CD14-positive monocyte (primary cell): ENCODE measurements at regions not wholly inside any gene's neighbourhood (a gene's known extent, or its start where the extent isn't known, plus 50 kb on each side); places are given as distances from the start of the nearest gene placed in this dataset.

ENCODE experiments used
- DNase-seq, 3 donors: peaks; one replicate each; pipeline ENCODE4 v3.0.0-alpha.2; 2011 to 2022
- H2AFZ ChIP-seq: 2 replicates; pipeline ENCODE4 v1.6.0; 2012; ENCODE audit warnings: mild to moderate bottlenecking, low read depth, low read length, inconsistent platforms; ENCODE audit not compliant: insufficient read depth, poor library complexity, severe bottlenecking
- H3K27ac ChIP-seq, 2 donors: 1 replicate in 1 of 2; 2 replicates in 1 of 2; pipeline ENCODE4 v1.5.1; 2012 to 2013; ENCODE audit warnings: low read length in 2 of 2, control low read depth in 1 of 2, inconsistent platforms in 1 of 2, low read depth in 1 of 2, mild to moderate bottlenecking in 1 of 2
- H3K27me3 ChIP-seq, 2 donors: one replicate each; pipeline versions ENCODE4 v1.6.0 to v1.6.1; 2011 to 2013; ENCODE audit warnings: low read length in 2 of 2; ENCODE audit not compliant: control insufficient read depth in 2 of 2, insufficient read depth in 2 of 2
- H3K36me3 ChIP-seq, 2 donors: replicated peaks in 1 of 2; 1 replicate in 1 of 2; 2 replicates in 1 of 2; pipeline versions ENCODE4 v1.5.1 to v1.6.1; 2012 to 2013; ENCODE audit warnings: low read length in 2 of 2, control low read depth in 1 of 2, inconsistent platforms in 1 of 2, mild to moderate bottlenecking in 1 of 2; ENCODE audit not compliant: insufficient read depth in 2 of 2, control insufficient read depth in 1 of 2
- H3K4me1 ChIP-seq, 2 donors: 1 replicate in 1 of 2; 2 replicates in 1 of 2; pipeline versions ENCODE4 v1.5.1 to v1.6.1; 2012 to 2013; ENCODE audit warnings: low read length in 2 of 2, control low read depth in 1 of 2, inconsistent platforms in 1 of 2, mild to moderate bottlenecking in 1 of 2, moderate library complexity in 1 of 2; ENCODE audit not compliant: insufficient read depth in 2 of 2, control insufficient read depth in 1 of 2
- H3K4me2 ChIP-seq: replicated peaks from 2 replicates; pipeline ENCODE3; 2012; ENCODE audit warnings: low read length, moderate library complexity, mild to moderate bottlenecking; ENCODE audit not compliant: poor library complexity, severe bottlenecking; ENCODE audit errors: extremely low read depth
- H3K4me3 ChIP-seq, 3 experiments: fragments of 200-600 bp in 1 of 3; sonication (generic) in 1 of 3; replicated peaks in 1 of 3; 1 replicate in 2 of 3; 2 replicates in 1 of 3; pipeline ENCODE4 v1.5.1; 2011 to 2013; ENCODE audit warnings: low read length in 3 of 3, mild to moderate bottlenecking in 3 of 3, control low read depth in 2 of 3, low read depth in 2 of 3, inconsistent platforms in 1 of 3, moderate library complexity in 1 of 3
- H3K79me2 ChIP-seq: 2 replicates; pipeline ENCODE4 v1.6.0; 2012; ENCODE audit warnings: mild to moderate bottlenecking, control low read depth, inconsistent platforms, low read length, moderate library complexity; ENCODE audit not compliant: insufficient read depth
- H3K9ac ChIP-seq: 2 replicates; pipeline ENCODE4 v1.6.0; 2017; ENCODE audit warnings: low read length, mild to moderate bottlenecking; ENCODE audit not compliant: insufficient read depth, poor library complexity, severe bottlenecking
- H3K9me3 ChIP-seq, 2 donors: replicated peaks in 1 of 2; 1 replicate in 1 of 2; 2 replicates in 1 of 2; pipeline versions ENCODE4 v1.5.1 to v1.6.1; 2012 to 2013; ENCODE audit warnings: low read length in 2 of 2, control low read depth in 1 of 2; ENCODE audit not compliant: control insufficient read depth in 1 of 2, insufficient read depth in 1 of 2
- H4K20me1 ChIP-seq: 2 replicates; pipeline ENCODE4 v1.6.0; 2012; ENCODE audit warnings: mild to moderate bottlenecking, low read length, control low read depth, moderate library complexity; ENCODE audit not compliant: insufficient read depth
- H3K27ac Mint-ChIP-seq, 7 donors: one replicate each; pipeline ENCODE4 v1.8.0; 2020; ENCODE audit warnings: mild to moderate bottlenecking in 7 of 7, mixed read lengths in 7 of 7, moderate library complexity in 6 of 7, inconsistent platforms in 2 of 7
- H3K27me3 Mint-ChIP-seq, 3 donors: one replicate each; pipeline ENCODE4 v1.8.0; 2021 to 2022; ENCODE audit warnings: low read depth in 3 of 3, mild to moderate bottlenecking in 3 of 3, mixed read lengths in 3 of 3, moderate library complexity in 3 of 3, inconsistent platforms in 1 of 3
- H3K36me3 Mint-ChIP-seq, 2 donors: one replicate each; pipeline ENCODE4 v1.8.0; 2020; ENCODE audit warnings: mixed read lengths in 2 of 2, inconsistent platforms in 1 of 2, mild to moderate bottlenecking in 1 of 2
- H3K4me1 Mint-ChIP-seq: one replicate; pipeline ENCODE4 v1.8.0; 2020; ENCODE audit warnings: mild to moderate bottlenecking, mixed read lengths
- H3K4me3 Mint-ChIP-seq, 2 donors: one replicate each; pipeline ENCODE4 v1.8.0; 2020; ENCODE audit warnings: mild to moderate bottlenecking in 2 of 2, mixed read lengths in 2 of 2, moderate library complexity in 1 of 2
- H3K9me3 Mint-ChIP-seq, 7 donors: one replicate each; pipeline ENCODE4 v1.8.0; 2020 to 2022; ENCODE audit warnings: mixed read lengths in 7 of 7, mild to moderate bottlenecking in 6 of 7, moderate library complexity in 6 of 7, inconsistent platforms in 2 of 7
- CTCF ChIP-seq: fragments of 200-600 bp; IDR thresholded peaks from one replicate; pipeline ENCODE4 v1.8.0; 2022; ENCODE audit warnings: antibody characterized with exemption, mild to moderate bottlenecking
- WGBS: methylation state at CpG from one replicate; pipeline ENCODE4 v1.1.5; 2013; ENCODE audit warnings: missing lambda C conversion rate; ENCODE audit not compliant: insufficient coverage; 5-methylcytosine and 5-hydroxymethylcytosine counted together
- intact Hi-C, 2 donors: fragments of 100-400 bp; cut with micrococcal nuclease; formaldehyde crosslinking; loops; one replicate each; pipeline versions ENCODE4 v1.15.0 to v1.15.1; 2023

- H3K27me3 Mint-ChIP-seq = peaks cover 0 to 2% (median 1%) of the 10 kb centered on the region in 3 donors
- H3K9ac ChIP-seq = no peak overlapping the region
- DNase-seq = no peak
- peaks cover 14 to 18% of the 10 kb centered on the region in 2 donors for H3K4me1 ChIP-seq
- no peak overlapping the region for H3K4me3 Mint-ChIP-seq
- 95% methylated on average over 10 of the region's 17 CpGs for WGBS
- H3K27me3 ChIP-seq = peaks cover 0 to 2% of the 10 kb centered on the region in 2 donors
- H3K36me3 ChIP-seq = no peaks in the 10 kb centered on the region
- peak overlapping the region in 1 of 7 donors; percentile 15 for H3K27ac Mint-ChIP-seq
- no peaks in the 10 kb centered on the region for H3K79me2 ChIP-seq
- no peak overlapping the region for H3K27ac ChIP-seq
- no peaks in the 10 kb centered on the region for H4K20me1 ChIP-seq
- intact Hi-C loops = no loop called here
- TF ChIP-seq CTCF = no peak
- H3K4me3 ChIP-seq = no peak overlapping the region
- H3K9me3 ChIP-seq = peaks cover 5 to 17% of the 10 kb centered on the region in 2 donors
- no peak overlapping the region for H2AFZ ChIP-seq
- H3K4me2 ChIP-seq = no peak overlapping the region
- peaks cover 9 to 19% (median 16%) of the 10 kb centered on the region in 7 donors for H3K9me3 Mint-ChIP-seq
- H3K36me3 Mint-ChIP-seq = peaks cover 3 to 9% of the 10 kb centered on the region in 2 donors
- H3K4me1 Mint-ChIP-seq = peaks cover 26% of the 10 kb centered on the region
These were observed 135.0 kb upstream of the MYL2 start for GRCh38 chr12:111055181-111055880.

- Mint-ChIP-seq H3K36me3 (no peaks in the 10 kb centered on the region), H3K4me3 (no peak overlapping the region), H3K9me3 (peaks cover 0 to 2% (median 0%) of the 10 kb centered on the region in 7 donors), H3K27ac (no peak overlapping the region), H3K4me1 (peaks cover 4% of the 10 kb centered on the region), H3K27me3 (peaks cover 6% of the 10 kb centered on the region in 3 donors)
- intact Hi-C loops = no loop called here
- no peaks in the 10 kb centered on the region for H4K20me1 ChIP-seq
- no peak overlapping the region for H3K9ac ChIP-seq
- TF ChIP-seq CTCF = no peak
- H3K4me3 ChIP-seq = no peak overlapping the region
- H3K4me2 ChIP-seq = no peak overlapping the region
- H2AFZ ChIP-seq = no peak overlapping the region
- H3K79me2 ChIP-seq = no peaks in the 10 kb centered on the region
- peaks cover 0 to 2% of the 10 kb centered on the region in 2 donors for H3K27me3 ChIP-seq
- WGBS = 89% methylated on average over 2 of the region's 2 CpGs
- no peak for DNase-seq
- no peaks in the 10 kb centered on the region for H3K4me1 ChIP-seq
- H3K27ac ChIP-seq = no peak overlapping the region
- H3K36me3 ChIP-seq = no peaks in the 10 kb centered on the region
- H3K9me3 ChIP-seq = no peaks in the 10 kb centered on the region
These were observed 128.6 kb upstream of the MYL2 start for GRCh38 chr12:111048991-111049390.
